Epithelial cell of esophagus (primary cell): ENCODE measurements at regions not wholly inside any gene's neighbourhood (a gene's known extent, or its start where the extent isn't known, plus 50 kb on each side); places are given as distances from the start of the nearest gene placed in this dataset.

Source experiments
- DNase-seq: peaks from one replicate; pipeline ENCODE4 v3.0.0; 2010; ENCODE audit warnings: low read depth
- H3K4me3 ChIP-seq: 2 replicates; pipeline ENCODE4 v1.5.1; 2011; ENCODE audit warnings: mild to moderate bottlenecking, low read length, control low read depth
- TF ChIP-seq, protein P1 (sequence below): IDR thresholded peaks from 2 replicates; pipeline ENCODE4 v1.5.1; 2011; ENCODE audit warnings: low read depth, mild to moderate bottlenecking, low read length, control low read depth, inconsistent platforms; ENCODE audit not compliant: insufficient read depth; ENCODE audit errors: missing control alignments

DNA sequence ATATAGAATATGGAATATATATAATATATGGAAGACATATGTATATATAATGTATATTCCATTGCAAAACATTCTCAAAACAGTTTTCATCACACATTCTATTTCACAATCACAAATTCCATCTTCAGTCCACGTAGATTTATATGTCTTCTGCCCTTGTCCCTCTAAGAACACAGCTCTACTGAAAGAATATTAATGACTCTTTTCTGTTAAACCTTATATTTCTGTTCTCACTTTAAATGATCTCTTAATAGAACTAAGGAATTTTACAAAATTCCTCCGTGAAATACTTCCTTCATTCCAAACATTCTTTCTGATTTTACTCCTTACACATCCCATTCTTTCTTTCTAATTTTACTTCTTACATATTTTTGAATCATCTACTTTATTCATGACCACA, 1043.1 kb upstream of the PABPC4L start:
- no peak for DNase-seq
- TF ChIP-seq, protein P1, sequence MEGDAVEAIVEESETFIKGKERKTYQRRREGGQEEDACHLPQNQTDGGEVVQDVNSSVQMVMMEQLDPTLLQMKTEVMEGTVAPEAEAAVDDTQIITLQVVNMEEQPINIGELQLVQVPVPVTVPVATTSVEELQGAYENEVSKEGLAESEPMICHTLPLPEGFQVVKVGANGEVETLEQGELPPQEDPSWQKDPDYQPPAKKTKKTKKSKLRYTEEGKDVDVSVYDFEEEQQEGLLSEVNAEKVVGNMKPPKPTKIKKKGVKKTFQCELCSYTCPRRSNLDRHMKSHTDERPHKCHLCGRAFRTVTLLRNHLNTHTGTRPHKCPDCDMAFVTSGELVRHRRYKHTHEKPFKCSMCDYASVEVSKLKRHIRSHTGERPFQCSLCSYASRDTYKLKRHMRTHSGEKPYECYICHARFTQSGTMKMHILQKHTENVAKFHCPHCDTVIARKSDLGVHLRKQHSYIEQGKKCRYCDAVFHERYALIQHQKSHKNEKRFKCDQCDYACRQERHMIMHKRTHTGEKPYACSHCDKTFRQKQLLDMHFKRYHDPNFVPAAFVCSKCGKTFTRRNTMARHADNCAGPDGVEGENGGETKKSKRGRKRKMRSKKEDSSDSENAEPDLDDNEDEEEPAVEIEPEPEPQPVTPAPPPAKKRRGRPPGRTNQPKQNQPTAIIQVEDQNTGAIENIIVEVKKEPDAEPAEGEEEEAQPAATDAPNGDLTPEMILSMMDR: no peak
- no peak overlapping the region for H3K4me3 ChIP-seq

DNA sequence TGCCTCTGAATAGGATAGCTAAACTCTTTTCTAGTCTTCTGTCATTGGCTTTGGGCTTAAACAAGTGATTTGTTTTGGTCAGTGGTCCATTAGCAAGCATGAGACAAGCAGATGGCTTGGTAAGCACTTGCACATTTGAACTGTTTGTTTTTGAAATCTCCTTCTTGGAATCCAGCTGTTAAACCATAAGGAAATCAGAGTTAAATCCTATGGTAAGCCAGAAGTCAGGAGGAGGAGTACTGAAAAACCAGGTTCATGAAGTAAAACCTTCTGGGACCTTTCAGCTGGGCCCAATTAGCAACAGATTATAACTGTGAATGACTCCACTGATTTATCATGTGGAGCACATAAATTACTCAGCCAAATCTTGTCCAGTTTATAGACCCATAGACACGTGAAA, 1042.5 kb upstream of the PABPC4L start:
- no peak for DNase-seq
- TF ChIP-seq, protein P1: no peak
- H3K4me3 ChIP-seq: no peak overlapping the region

GRCh38 chr4:135240796-135241195, 1039.2 kb upstream of the PABPC4L start:
- H3K4me3 ChIP-seq: no peak overlapping the region
- TF ChIP-seq, protein P1: no peak
- DNase-seq: no peak

GRCh38 chr4:135239964-135240363, 1038.4 kb upstream of the PABPC4L start:
- DNase-seq: no peak
- TF ChIP-seq, protein P1: no peak
- no peak overlapping the region for H3K4me3 ChIP-seq

DNA sequence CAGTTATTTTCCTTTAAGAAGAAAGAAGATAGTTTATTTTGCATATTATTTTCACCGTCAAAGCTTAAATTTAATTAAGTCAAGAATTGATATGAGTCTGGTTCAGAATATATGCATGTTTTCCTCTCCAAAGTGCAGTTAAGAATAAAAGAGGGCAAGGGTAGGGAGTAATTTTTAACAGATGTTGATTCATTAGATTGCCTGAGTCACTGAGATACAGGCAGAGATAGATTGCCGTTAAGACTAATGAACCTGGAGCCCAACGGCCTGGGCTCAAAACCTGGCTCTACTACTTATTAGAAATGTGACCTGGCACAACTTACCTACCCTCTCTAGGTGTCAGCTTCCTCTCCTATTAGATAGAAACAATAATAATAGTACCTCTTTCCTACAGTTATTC, 1037.4 kb upstream of the PABPC4L start:
- no peak overlapping the region for H3K4me3 ChIP-seq
- TF ChIP-seq, protein P1: no peak
- DNase-seq: no peak

DNA sequence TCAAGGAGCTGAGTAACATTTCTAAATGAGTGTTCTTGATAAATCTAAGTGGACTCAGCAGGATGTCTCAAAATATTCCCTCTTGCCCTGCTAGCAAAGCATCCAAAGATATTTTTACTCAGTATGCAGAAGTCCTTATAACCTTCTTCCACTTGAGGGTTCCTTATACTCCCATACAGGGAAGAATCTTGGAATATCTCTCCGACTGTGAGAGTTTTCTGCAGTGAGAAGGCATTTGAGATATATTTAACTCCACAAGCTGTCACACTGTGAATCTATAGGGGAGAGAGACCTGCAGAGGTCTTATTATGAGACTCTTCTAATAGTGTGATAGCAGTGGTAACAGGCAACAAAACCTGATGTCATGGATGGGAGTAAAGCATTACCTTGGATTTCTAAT, 1034.5 kb upstream of the PABPC4L start:
- TF ChIP-seq, protein P1: no peak
- no peak for DNase-seq
- H3K4me3 ChIP-seq: no peak overlapping the region

DNA sequence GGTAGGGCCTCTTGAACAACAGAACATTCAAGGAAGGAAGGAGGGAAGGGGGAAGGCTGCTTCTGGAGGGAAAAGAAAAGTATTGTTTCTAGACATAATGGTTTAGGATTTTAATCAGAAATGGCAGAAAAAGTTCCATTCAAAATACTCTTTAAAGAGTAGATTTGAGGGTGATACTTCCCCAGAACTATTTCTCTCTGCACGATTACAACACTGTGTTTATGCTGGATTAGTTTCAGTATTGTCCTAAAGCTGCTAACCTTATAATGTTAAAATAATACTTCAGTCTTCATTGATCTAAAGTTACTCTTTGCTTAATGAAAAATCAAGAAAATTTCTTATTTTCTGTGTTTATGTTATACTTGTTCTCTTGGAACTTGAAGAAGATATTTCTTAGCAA, 1026.3 kb upstream of the PABPC4L start:
- DNase-seq: no peak
- no peak overlapping the region for H3K4me3 ChIP-seq
- TF ChIP-seq, protein P1: no peak
